GM18526 (cell line): ENCODE measurements at regions not wholly inside any gene's neighbourhood (a gene's known extent, or its start where the extent isn't known, plus 50 kb on each side); places are given as distances from the start of the nearest gene placed in this dataset.

Experiments used
- POLR2A ChIP-seq: IDR thresholded peaks from 3 replicates; pipeline ENCODE4 v1.6.1; 2011; ENCODE audit not compliant: insufficient read length; ENCODE audit errors: extremely low read depth

DNA sequence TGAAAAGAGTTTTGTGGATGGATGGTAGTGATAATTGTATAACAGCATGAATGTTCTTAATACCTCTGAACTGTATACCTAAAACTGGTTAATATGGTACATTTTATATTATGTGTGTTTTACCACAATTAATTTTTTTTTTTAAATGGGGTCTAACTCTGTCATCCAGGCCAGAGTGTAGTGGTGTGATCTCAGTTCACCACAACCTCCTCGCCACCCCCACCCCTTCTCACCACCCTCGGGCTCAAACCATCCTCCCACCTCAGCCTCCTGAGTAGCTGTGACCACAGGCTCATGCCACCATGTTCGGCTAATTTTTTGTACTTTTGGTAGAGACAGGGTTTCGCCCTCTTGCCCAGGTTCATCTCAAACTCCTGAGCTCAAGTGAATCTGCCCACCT lies 123.2 kb downstream of the CDRT15L2 start:
- TF ChIP-seq POLR2A: no peak

DNA sequence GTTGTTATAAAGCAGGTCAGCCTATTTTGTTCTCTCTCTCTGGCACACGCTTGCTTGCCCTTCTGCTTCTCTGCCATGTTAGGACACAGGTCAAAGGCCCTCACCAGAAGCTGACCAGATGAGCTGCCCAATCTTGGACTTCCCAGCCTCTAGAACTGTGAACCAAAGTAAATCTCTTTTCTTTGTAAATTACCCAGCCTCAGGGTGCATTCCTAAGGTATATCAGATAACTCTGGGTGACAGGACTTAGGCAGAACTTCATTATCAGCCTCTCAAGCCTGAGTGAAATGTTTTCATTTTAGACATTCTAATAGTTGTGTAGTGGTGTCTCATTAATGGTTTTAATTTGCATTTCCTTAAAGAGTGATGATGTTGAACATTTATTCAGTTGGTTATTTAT lies 124.3 kb downstream of the CDRT15L2 start:
- TF ChIP-seq POLR2A: no peak

DNA sequence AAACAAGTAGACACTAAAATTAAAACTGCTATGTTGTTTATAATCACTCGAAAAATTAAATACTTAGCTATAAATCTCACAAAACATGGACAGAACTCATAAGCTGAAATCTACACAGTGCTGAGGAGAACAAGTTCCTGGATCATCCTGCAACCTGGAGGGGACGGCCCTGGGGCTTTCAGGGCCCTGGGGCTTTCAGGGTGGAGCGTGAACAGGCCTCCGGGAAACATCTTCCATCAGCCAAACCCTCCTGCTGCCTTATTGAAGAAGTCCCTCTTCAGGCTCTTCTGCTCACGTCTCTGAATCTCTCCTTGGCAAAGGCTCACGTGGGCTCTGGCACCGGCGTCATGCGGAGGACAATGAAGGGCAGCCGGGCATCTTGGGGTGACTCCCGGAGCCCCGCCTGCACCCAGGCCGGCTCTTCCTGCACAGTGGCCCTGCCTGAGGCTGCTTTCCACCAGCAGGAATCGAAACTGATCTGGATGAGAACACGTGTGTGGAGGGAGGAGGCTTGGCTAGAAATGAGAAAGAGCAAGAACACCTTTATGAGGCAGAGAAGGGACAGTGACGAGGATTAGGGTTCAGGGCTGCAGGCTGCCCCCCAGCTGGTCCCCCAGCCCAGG lies 127.3 kb downstream of the CDRT15L2 start:
- TF ChIP-seq POLR2A: no peak

DNA sequence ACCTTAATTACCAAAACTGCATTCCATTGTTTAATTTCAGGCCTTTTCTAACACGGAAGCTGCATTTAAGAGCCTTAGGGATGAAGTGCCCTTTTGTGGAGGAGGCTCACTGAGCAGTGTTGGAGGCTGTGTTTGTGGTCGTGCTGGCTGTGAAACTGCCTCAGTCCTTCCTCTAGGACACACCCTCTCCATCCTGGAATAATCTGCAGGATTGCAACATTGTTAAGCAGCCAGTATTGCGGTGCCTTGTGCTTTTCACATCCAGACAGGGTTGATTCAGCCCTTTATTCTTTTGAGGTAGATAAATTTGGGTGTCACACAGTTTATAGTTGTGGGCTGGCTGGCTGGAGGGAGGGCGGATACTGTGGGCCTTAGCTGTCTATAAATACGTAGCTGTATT lies 141.6 kb downstream of the CDRT15L2 start:
- no peak for TF ChIP-seq POLR2A

DNA sequence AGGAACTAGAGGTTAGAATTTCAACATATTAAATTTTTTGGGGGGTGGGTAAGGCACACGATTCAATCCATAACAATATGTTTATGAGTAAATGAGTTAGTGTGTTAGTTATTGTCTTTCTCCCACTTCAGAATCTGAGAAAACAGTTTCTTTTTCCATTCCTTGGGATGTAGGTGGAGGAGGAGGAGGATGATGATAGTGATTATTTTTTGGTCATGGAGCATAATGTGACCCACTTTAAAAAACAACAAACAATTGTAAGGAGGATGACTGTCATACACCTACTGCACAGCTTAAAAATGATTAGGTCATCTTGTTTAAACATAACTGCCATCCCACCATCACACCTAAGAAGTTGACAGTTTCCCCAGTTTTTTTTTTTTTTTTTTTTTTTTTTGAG lies 148.7 kb downstream of the CDRT15L2 start:
- TF ChIP-seq POLR2A: no peak

DNA sequence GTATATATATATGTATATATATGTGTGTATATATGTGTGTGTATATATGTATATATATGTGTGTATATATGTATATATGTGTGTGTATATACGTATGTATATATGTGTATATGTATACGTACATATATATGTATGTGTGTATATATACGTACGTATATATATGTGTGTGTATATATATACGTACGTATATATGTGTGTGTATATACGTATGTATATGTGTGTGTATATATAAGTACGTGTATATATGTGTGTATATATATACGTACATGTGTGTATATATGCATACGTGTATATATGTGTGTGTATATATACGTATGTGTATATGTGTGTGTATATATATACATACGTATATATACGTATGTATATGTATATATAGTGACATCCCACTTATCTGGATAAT lies 154.4 kb downstream of the CDRT15L2 start:
- no peak for TF ChIP-seq POLR2A

DNA sequence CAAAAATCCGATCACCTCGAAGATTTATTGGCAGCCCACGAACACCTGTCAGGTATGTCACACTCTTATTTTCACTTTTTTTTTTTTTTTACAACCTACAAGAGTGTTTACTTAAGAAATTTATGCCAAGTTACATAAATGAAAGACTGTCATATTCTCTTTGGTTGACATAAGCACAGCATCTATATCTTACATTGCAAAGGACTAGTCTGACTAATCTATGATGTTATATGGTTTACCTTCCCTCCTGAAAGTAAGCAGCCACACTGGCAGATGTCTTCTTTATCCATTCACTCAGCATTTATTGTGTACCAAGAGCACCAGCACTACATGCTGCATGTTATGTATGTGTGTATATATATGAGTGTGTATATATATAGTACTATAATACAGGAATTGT lies 156.3 kb downstream of the CDRT15L2 start:
- TF ChIP-seq POLR2A: no peak

DNA sequence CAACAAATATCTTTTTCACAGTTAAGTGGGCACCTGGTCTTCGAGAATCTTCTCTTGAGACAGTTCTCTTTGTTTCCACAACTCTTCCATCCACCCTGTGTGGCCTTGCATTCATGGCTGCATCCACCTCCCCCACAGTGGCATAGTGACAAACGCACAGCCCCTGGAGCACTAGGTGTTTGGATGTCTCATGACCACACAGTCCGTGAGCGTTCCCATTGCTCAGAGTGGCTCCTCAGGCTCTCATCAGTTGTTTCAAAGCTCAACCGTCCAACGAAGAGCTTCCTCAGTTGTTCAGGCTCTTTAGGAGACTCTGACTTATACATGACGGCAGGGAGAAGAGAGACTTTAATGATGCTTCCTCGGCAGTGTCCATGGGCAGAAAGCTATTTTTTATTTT lies 191.6 kb downstream of the CDRT15L2 start:
- no peak for TF ChIP-seq POLR2A

DNA sequence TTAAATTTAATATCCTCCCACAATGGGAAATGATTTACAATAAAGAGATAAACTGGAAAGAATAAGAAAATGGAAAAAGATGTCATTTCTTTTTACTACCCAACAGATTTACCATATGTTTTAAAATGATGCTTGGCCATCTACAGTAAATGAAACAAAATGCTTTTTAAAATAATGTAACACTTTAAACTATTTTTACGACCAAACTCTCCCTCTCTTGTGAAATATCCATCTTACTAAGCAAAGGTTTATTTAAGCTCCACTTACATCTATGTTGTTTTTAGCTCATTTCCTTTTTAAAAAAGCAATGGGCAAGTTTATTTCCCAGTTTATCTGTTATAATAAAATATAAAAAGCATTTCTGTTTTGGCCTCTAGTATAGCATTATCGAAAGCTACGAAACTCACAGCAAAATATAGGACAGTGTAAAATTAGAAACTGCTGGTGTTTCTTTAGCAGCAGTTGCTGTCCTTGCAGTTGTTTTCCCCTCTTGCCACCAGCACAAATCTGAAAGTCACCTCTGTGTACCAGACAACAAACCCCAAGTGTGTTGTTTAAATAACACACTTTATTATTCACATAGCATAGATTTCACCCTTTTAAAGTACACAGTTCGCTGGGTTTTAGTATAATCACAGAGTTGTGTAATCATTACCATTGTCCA lies 195.1 kb downstream of the CDRT15L2 start:
- TF ChIP-seq POLR2A: no peak

DNA sequence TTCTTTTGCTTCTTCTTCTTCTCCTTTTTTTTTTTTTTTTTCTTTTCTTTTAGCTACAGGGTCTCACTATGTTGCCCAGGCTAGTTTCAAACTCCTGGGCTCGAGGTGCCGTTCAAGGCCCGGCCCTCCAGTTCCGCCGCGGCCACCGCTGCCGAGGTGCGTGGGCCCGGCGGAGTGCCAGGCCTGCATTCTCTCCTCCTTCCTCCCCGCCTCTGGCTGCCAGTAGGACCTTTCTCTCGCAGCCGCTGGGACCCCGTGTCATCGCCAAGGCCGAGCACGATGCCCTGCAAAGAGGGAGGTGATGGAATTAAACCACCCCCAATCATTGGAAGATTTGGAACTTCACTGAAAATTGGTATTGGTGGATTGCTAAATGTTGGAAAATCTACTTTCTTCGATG lies 195.8 kb downstream of the CDRT15L2 start:
- TF ChIP-seq POLR2A: no peak

DNA sequence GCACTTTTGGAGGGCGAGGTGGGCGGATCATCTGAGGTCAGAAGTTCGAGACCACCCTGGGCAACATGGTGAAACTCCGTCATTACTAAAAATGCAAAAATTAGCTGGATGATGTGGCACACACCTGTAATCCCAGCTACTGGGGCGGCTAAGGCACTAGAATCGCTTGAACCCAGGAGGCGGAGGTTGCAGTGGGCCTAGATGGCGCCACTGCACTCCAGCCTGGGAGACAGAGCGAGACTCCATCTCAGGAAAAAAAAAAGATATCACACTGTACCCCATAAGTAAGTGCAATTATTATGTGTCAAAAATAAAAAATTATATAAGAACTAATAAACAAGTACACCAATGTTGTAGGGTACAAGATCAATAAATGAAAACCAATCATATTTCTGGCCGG lies 200.0 kb downstream of the CDRT15L2 start:
- TF ChIP-seq POLR2A: no peak

DNA sequence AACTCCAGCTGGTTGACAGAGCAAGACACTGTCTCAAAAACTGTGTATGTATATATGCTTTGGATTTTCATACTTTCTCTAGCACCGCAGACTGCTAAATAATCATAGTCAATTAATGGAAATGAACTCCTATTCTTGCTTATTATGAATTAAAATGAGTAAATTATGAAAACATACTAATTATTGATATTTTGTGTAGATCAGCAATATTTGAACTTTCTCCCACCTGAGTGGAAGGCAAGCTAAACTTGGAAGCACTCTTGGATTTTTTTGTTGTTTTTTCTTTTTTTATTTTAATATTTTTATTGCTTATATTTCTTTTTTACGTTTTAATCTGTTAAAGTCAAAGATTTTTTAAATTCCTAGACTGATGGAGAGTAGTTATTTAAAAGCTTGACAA lies 201.7 kb downstream of the CDRT15L2 start:
- no peak for TF ChIP-seq POLR2A

DNA sequence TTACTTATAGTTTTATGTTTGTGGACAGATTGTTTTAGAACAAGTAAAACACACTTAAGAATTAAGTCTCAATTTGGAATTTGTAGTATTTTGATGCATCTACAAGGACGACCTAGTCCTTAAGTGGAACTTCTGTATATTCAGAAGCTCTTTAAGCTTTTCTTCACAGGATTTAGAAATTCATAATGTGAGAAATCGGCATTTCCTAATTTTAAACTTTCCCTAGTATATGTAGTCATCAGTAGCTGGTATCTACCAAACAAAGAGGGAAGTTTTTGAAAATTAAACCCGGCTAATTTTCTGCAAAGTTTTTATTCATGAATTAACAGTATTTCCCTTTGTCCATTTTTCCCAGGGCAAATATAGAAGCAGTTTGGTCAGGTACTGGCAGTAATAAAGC lies 203.6 kb downstream of the CDRT15L2 start:
- no peak for TF ChIP-seq POLR2A

DNA sequence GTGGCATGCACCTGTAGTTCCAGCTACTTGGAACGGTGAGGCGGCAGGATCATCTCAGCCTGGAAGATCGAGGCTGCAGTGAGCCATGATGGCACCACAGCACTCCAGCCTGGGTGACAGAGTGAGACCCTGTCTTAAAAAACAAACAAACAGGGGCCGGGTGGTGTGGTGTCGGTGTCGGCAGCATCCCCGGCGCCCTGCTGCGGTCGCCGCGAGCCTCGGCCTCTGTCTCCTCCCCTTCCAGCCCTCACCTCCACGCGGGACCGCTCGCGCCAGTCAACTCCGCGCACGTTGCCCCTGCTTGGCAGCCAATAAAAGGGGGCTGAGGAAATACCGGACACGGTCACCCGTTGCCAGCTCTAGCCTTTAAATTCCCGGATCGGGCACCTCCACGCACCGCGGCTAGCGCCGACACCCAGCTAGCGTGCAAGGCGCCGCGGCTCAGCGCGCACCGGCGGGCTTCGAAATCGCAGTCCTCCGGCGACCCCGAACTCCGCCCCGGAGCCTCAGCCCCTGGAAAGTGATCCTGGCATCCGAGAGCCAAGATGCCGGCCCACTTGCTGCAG lies 204.7 kb downstream of the CDRT15L2 start:
- TF ChIP-seq POLR2A: no peak

DNA sequence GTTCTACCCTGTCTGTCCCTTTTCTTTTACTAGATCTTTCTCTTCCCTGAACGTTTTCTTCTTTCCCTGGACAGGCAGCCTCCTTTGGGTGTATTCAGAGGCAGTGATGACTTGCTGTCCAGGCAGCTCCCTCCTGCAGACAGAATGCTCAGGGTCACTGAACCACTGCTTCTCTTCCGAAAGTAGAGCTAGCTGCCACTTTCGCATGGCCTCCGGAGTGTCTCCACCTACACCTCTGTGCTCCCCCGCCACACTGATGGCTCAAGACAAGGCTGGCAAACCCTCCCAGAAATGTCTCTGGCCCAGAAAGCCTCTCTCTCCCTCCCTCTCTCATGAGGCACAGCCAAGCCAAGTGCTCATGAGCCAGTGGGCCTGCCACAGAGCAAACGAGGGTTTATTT lies 207.8 kb downstream of the CDRT15L2 start:
- TF ChIP-seq POLR2A: no peak

DNA sequence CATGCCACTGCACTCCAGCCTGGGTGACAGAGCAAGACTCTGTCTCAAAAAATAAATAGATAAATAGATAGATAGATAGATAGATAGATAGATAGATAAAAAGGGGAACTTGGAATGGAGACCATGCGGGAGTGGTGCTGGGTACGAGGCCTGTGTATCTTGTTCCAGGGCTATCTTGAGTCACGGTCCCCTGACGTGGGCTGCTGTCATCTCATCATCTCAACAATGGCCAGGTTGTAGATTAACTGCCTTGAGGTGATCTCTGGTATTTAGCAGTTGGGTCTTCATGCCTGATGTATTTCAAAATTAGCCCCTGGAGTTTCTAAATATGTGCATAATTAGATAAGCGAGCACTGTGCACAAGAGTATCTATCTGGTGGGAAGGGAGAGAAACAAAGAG lies 212.1 kb downstream of the CDRT15L2 start:
- no peak for TF ChIP-seq POLR2A

DNA sequence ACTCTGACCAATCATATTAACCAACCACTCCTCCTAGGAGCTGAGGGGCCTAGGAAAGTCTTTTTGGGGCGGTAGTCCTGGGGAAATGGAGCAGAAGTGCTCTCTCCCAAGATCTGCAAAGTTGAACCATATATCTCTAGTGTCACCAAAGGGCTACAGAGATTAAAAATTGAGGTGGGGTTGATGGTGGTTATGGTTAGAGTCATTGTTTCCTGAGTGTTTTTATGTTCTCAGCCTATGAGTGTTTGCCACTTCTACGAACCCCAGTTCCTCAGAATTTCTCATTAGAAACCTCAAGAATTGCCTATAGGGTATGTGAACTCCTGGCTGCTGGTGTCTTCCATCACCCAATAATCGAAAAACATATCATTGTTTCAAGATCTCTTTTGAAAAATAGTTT lies 217.8 kb downstream of the CDRT15L2 start:
- no peak for TF ChIP-seq POLR2A

DNA sequence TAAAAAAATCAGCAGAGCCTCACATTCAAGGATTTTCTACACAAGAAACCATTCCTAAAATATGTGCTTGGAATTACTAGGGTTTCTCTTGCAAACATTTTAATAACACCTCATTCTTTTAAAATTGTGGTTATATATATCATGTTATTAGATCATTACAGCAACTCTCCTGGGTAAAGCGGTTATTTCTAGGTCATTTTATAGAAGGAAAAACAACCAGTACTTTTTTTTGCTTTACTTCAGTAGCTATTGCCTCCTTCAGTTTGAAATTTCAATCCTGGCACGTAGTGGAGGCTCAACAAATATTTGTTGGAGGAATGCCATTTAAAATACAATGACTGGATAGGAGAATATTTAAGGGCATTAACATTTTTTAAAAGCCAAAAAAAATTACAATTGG lies 220.6 kb downstream of the CDRT15L2 start:
- no peak for TF ChIP-seq POLR2A

DNA sequence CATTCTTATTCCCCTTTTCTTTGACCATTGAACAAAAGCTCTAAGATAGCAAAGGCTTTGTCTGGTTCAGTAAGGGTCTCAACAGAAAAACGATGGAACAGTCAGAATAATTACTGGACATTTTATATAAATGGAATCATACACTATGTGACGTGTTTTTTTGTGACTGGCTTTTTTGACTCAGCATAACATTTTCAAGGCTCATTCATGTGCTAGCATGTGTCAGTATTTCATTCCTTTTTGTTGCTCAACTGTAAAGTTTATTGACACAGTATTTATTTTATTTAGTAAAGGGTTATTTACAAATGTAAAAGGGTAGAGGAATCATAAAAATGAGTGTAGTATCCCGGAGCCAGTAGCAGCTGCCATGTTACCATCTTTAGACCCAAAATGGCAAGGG lies 226.2 kb downstream of the CDRT15L2 start:
- TF ChIP-seq POLR2A: no peak
